ENCODE measurements at regions not wholly inside any gene's neighbourhood (a gene's known extent, or its start where the extent isn't known, plus 50 kb on each side); places are given as distances from the start of the nearest gene placed in this dataset.

DNA sequence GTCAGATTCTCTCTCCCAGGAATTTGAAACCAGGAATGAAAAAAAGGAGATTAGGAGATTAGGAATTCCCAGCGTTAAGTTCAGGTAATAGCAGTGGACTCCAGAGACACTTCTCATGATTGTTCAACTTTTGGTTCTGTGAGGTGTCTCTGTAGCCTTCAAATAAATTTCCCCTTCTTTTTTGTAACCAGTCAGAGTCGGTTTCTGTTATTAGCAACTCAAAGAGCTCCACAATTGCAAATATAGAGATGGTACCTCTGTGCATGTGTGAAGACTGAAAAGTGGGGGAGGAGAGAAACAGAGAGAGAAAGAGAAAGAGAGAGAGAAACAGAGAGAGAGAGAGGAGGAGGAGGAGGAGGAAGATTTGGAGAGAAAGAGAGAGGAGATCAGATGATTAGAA lies 112.8 kb upstream of the STEAP1B start:
- TF ChIP-seq GABPA (IDR thresholded peaks at IDR 0.05 in 1 of 2, conservative IDR thresholded peaks at IDR 0.05 in 1 of 2) (no peak), TAF1 (conservative IDR thresholded peaks at IDR 0.05) (no peak), EGR1 (IDR thresholded peaks at IDR 0.05; ENCODE audit: low read depth in 2 of 2) (no peak), HNF4G (IDR thresholded peaks at IDR 0.05) (no peak), JUND (IDR thresholded peaks at IDR 0.05) (no peak), RAD21 (IDR thresholded peaks at IDR 0.05) (no peak), HNF4A (conservative IDR thresholded peaks at IDR 0.05) (no peak), FOXA1 (IDR thresholded peaks at IDR 0.05) (no peak), FOXA2 (IDR thresholded peaks at IDR 0.05) (no peak)
- TF ChIP-seq, protein P1, sequence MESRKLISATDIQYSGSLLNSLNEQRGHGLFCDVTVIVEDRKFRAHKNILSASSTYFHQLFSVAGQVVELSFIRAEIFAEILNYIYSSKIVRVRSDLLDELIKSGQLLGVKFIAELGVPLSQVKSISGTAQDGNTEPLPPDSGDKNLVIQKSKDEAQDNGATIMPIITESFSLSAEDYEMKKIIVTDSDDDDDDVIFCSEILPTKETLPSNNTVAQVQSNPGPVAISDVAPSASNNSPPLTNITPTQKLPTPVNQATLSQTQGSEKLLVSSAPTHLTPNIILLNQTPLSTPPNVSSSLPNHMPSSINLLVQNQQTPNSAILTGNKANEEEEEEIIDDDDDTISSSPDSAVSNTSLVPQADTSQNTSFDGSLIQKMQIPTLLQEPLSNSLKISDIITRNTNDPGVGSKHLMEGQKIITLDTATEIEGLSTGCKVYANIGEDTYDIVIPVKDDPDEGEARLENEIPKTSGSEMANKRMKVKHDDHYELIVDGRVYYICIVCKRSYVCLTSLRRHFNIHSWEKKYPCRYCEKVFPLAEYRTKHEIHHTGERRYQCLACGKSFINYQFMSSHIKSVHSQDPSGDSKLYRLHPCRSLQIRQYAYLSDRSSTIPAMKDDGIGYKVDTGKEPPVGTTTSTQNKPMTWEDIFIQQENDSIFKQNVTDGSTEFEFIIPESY (IDR thresholded peaks at IDR 0.05): no peak
- TF ChIP-seq, protein P2, sequence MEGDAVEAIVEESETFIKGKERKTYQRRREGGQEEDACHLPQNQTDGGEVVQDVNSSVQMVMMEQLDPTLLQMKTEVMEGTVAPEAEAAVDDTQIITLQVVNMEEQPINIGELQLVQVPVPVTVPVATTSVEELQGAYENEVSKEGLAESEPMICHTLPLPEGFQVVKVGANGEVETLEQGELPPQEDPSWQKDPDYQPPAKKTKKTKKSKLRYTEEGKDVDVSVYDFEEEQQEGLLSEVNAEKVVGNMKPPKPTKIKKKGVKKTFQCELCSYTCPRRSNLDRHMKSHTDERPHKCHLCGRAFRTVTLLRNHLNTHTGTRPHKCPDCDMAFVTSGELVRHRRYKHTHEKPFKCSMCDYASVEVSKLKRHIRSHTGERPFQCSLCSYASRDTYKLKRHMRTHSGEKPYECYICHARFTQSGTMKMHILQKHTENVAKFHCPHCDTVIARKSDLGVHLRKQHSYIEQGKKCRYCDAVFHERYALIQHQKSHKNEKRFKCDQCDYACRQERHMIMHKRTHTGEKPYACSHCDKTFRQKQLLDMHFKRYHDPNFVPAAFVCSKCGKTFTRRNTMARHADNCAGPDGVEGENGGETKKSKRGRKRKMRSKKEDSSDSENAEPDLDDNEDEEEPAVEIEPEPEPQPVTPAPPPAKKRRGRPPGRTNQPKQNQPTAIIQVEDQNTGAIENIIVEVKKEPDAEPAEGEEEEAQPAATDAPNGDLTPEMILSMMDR (IDR thresholded peaks at IDR 0.05; ENCODE audit: low read depth, low read length, missing input control): no peak
- TF ChIP-seq, protein P3, sequence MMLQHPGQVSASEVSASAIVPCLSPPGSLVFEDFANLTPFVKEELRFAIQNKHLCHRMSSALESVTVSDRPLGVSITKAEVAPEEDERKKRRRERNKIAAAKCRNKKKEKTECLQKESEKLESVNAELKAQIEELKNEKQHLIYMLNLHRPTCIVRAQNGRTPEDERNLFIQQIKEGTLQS (IDR thresholded peaks at IDR 0.05): no peak
- TF ChIP-seq, protein P4, sequence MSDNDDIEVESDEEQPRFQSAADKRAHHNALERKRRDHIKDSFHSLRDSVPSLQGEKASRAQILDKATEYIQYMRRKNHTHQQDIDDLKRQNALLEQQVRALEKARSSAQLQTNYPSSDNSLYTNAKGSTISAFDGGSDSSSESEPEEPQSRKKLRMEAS (IDR thresholded peaks at IDR 0.05): no peak
- TF ChIP-seq, protein P5, sequence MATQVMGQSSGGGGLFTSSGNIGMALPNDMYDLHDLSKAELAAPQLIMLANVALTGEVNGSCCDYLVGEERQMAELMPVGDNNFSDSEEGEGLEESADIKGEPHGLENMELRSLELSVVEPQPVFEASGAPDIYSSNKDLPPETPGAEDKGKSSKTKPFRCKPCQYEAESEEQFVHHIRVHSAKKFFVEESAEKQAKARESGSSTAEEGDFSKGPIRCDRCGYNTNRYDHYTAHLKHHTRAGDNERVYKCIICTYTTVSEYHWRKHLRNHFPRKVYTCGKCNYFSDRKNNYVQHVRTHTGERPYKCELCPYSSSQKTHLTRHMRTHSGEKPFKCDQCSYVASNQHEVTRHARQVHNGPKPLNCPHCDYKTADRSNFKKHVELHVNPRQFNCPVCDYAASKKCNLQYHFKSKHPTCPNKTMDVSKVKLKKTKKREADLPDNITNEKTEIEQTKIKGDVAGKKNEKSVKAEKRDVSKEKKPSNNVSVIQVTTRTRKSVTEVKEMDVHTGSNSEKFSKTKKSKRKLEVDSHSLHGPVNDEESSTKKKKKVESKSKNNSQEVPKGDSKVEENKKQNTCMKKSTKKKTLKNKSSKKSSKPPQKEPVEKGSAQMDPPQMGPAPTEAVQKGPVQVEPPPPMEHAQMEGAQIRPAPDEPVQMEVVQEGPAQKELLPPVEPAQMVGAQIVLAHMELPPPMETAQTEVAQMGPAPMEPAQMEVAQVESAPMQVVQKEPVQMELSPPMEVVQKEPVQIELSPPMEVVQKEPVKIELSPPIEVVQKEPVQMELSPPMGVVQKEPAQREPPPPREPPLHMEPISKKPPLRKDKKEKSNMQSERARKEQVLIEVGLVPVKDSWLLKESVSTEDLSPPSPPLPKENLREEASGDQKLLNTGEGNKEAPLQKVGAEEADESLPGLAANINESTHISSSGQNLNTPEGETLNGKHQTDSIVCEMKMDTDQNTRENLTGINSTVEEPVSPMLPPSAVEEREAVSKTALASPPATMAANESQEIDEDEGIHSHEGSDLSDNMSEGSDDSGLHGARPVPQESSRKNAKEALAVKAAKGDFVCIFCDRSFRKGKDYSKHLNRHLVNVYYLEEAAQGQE (IDR thresholded peaks at IDR 0.05): no peak
- Histone ChIP-seq H3K27ac (ENCODE audit: low read depth in 1 of 2, low read length in 2 of 2) (no peak overlapping the region), H3K9me3 (ENCODE audit: control insufficient read depth in 4 of 4, low read length in 3 of 4) (peaks cover 2 to 11% (median 5%) of the 10 kb centered on the region in 4 donors), H3K9ac (ENCODE audit: low read depth in 1 of 2, low read length in 2 of 2) (no peak overlapping the region), H3K4me3 (ENCODE audit: low read depth in 1 of 3, low read length in 3 of 3) (no peak overlapping the region), H3K36me3 (ENCODE audit: control insufficient read depth in 4 of 4, insufficient read depth in 3 of 4, low read depth in 1 of 4, low read length in 3 of 4) (no peaks in the 10 kb centered on the region), H3K27me3 (ENCODE audit: control insufficient read depth in 4 of 4, insufficient read depth in 4 of 4, low read length in 3 of 4) (peaks cover 0 to 3% (median 0%) of the 10 kb centered on the region in 4 donors), H3K4me1 (ENCODE audit: control insufficient read depth in 4 of 4, insufficient read depth in 4 of 4, low read length in 3 of 4) (no peaks in the 10 kb centered on the region)
- no peak for DNase-seq (ENCODE audit: low spot score)
- 70% methylated on average over 2 of the region's 2 CpGs for WGBS

DNA sequence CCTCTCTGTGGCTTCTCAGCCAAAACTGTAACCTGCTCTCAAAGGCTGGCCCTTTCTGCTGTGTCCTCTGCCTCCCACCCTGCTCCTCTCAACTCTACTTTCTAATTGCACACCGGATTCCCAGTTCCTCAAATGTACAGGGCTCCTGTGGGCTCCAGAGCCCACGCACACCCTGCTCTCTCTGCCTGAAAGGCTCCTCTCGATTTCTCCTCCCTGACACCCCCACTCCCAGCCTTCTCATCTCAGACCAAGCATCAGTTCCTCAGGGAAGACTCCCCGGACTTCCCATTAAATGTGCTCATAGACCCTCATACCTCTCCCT lies 111.7 kb upstream of the STEAP1B start:
- H3K9me3 ChIP-seq (ENCODE audit: control insufficient read depth in 4 of 4, low read length in 3 of 4): peaks cover 0 to under 1% (median 0%) of the 10 kb centered on the region in 4 donors
- no peak overlapping the region for H3K27ac ChIP-seq (ENCODE audit: low read depth in 1 of 2, low read length in 2 of 2)
- H3K27me3 ChIP-seq (ENCODE audit: control insufficient read depth in 4 of 4, insufficient read depth in 4 of 4, low read length in 3 of 4): peaks cover 0 to 3% (median 0%) of the 10 kb centered on the region in 4 donors
- H3K36me3 ChIP-seq (ENCODE audit: control insufficient read depth in 4 of 4, insufficient read depth in 3 of 4, low read depth in 1 of 4, low read length in 3 of 4): no peaks in the 10 kb centered on the region
- no peak overlapping the region for H3K9ac ChIP-seq (ENCODE audit: low read depth in 1 of 2, low read length in 2 of 2)
- no peak overlapping the region for H3K4me3 ChIP-seq (ENCODE audit: low read depth in 1 of 3, low read length in 3 of 3)
- WGBS: 74% methylated on average over 4 of the region's 4 CpGs
- no peaks in the 10 kb centered on the region for H3K4me1 ChIP-seq (ENCODE audit: control insufficient read depth in 4 of 4, insufficient read depth in 4 of 4, low read length in 3 of 4)
- no peak for DNase-seq (ENCODE audit: low spot score)
- TF ChIP-seq, protein P2 (IDR thresholded peaks at IDR 0.05; ENCODE audit: low read depth, low read length, missing input control): no peak
- TF ChIP-seq, protein P4 (IDR thresholded peaks at IDR 0.05): no peak
- TF ChIP-seq, protein P5 (IDR thresholded peaks at IDR 0.05): no peak
- TF ChIP-seq, protein P3 (IDR thresholded peaks at IDR 0.05): no peak
- TF ChIP-seq, protein P1 (IDR thresholded peaks at IDR 0.05): no peak

Measured in liver (tissue), 8 donors.